ENCODE measurements at regions not wholly inside any gene's neighbourhood (a gene's known extent, or its start where the extent isn't known, plus 50 kb on each side); places are given as distances from the start of the nearest gene placed in this dataset.
"Not testable (repeated sequence)": the region's sequence is repeated elsewhere in the genome, so short reads cannot be mapped to it uniquely, and the experiment has no call there.

DNA sequence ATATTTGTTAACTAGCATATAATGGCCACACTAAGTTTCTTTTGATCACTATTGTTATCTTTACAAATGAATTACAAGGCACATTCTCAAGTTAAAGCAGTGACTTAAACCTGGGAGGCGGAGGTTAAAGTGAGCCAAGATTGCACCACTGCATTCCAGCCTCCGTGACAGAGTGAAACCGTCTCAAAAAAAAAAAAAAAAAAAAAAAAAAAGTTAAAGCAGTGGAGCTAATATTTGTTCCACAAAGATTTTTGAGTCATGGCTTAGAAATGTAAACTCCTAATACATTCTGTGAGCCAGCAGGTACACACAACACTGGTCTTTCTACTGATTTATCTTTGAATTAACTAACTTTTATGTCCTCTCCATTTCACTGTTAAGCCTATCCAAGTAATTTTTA, 221.7 kb upstream of the HTR1E start:
- DNase-seq, result no peak
- H3K27me3 ChIP-seq, result no peaks in the 10 kb centered on the region
- H3K9me3 ChIP-seq, result no peaks in the 10 kb centered on the region
- no peaks in the 10 kb centered on the region for H3K4me1 ChIP-seq
- no peak overlapping the region for H3K4me3 ChIP-seq
- intact Hi-C loops (cut with DNase I), result no loop called here
- TF ChIP-seq, protein P1, sequence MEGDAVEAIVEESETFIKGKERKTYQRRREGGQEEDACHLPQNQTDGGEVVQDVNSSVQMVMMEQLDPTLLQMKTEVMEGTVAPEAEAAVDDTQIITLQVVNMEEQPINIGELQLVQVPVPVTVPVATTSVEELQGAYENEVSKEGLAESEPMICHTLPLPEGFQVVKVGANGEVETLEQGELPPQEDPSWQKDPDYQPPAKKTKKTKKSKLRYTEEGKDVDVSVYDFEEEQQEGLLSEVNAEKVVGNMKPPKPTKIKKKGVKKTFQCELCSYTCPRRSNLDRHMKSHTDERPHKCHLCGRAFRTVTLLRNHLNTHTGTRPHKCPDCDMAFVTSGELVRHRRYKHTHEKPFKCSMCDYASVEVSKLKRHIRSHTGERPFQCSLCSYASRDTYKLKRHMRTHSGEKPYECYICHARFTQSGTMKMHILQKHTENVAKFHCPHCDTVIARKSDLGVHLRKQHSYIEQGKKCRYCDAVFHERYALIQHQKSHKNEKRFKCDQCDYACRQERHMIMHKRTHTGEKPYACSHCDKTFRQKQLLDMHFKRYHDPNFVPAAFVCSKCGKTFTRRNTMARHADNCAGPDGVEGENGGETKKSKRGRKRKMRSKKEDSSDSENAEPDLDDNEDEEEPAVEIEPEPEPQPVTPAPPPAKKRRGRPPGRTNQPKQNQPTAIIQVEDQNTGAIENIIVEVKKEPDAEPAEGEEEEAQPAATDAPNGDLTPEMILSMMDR (IDR thresholded peaks at IDR 0.05), result no peak
- H3K27ac ChIP-seq, result no peak overlapping the region
- peak; percentile 26 for ATAC-seq
- no peaks in the 10 kb centered on the region for H3K36me3 ChIP-seq

DNA sequence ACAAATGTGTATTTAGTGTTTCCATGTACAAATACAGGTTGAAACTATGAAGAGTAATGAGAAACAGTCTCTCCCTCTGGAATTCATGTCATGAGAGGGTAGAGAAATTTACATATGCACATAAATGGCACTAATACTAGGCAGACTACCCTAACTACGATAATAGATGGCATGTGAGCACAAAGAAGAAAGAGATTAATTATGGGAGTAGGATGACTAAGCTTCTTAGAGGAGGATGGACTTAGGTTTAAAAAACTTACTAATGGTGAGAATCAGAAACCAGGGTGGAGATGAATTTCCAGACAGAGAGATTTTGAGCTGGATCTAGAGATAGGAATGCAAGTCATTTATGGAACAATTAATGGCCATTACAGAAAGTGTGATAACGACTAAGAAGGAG, 225.3 kb upstream of the HTR1E start:
- ATAC-seq (no peak), DNase-seq (no peak)
- no peak overlapping the region for H3K27ac ChIP-seq
- H3K27me3 ChIP-seq, result no peaks in the 10 kb centered on the region
- no peak overlapping the region for H3K4me3 ChIP-seq
- H3K4me1 ChIP-seq, result no peaks in the 10 kb centered on the region
- TF ChIP-seq, protein P1 (IDR thresholded peaks at IDR 0.05), result no peak
- intact Hi-C loops (cut with DNase I), result no loop called here
- H3K36me3 ChIP-seq, result no peaks in the 10 kb centered on the region
- H3K9me3 ChIP-seq, result no peaks in the 10 kb centered on the region

DNA sequence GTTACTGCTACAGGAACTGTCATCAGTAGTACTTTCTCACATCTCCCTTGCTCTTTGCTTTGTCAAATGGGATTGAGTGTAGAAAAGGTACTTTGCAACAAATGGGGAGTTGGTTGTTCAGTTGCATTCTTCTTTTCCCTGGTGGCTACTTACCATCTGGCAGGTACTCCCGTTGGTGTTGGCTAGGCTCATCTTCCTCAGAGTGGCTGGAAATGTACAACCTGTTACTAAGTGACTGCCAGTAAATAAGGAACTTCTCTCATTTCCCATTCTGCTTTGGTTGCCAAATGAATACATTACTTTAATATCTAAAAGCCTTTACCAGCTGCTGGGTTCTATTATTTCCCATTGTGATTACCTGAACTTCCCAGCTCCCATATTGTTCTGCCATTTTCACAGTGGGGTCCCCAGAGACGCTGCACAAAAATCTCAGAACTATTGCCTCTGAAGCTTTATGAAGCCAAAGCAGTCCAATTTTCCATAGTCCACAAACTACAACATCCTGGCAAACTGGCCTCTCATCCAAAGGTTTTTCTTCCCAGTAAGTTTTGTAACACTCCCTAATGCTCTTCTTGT, 229.7 kb upstream of the HTR1E start:
- Histone ChIP-seq H3K9me3 (no peaks in the 10 kb centered on the region), H3K4me3 (no peak overlapping the region), H3K27me3 (no peaks in the 10 kb centered on the region), H3K36me3 (no peaks in the 10 kb centered on the region), H3K4me1 (no peaks in the 10 kb centered on the region), H3K27ac (no peak overlapping the region)
- intact Hi-C loops (cut with DNase I), result no loop called here
- TF ChIP-seq, protein P1 (IDR thresholded peaks at IDR 0.05), result no peak
- DNase-seq (no peak), ATAC-seq (no peak)

DNA sequence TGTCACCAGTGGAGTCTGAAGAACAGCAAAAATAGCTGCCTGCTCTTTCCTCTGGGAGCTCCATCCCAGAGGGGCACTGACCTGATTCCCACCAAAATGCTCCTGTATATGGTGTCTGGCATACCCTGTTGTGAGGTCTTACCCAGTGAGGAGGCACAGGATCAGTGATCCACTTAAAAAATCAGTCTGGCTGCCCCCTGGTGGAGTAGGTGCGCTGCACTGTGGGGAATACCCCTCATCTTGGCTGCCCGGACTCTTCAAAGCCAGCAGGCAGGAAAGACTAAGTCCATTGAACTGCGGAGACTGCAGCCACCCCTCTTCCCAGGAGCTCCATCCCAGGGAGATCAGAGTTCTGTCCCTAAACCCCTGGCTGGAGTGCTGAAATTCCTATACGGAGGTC, 230.9 kb upstream of the HTR1E start:
- intact Hi-C loops (cut with DNase I), result no loop called here
- ATAC-seq, result no peak
- no peak overlapping the region for H3K27ac ChIP-seq
- H3K9me3 ChIP-seq, result no peaks in the 10 kb centered on the region
- H3K4me3 ChIP-seq, result no peak overlapping the region
- no peaks in the 10 kb centered on the region for H3K27me3 ChIP-seq
- no peaks in the 10 kb centered on the region for H3K4me1 ChIP-seq
- TF ChIP-seq, protein P1 (IDR thresholded peaks at IDR 0.05), result no peak
- H3K36me3 ChIP-seq, result no peaks in the 10 kb centered on the region
- DNase-seq, result no peak

DNA sequence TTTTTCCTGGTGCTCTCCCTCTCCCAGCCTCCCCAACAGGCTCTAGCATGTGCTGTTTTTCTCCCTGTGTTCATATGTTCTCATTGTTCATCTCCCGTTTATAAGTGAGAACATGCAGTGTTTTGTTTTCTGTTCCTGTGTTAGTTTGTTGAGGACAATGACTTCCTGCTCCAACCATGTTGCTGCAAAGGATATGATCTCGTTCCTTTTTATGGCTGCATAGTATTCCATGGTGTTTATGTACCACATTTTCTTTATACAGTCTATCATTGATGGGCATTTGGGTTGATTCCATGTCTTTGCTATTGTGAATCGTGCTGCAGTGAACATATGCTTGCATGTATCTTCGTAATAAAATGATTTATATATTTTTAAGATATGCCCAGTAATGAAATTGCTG, 236.1 kb upstream of the HTR1E start:
- H3K9me3 ChIP-seq; H3K27ac ChIP-seq; H3K27me3 ChIP-seq; H3K4me3 ChIP-seq; intact Hi-C loops (cut with DNase I); H3K4me1 ChIP-seq; ATAC-seq; DNase-seq; H3K36me3 ChIP-seq: not testable (repeated sequence)

DNA sequence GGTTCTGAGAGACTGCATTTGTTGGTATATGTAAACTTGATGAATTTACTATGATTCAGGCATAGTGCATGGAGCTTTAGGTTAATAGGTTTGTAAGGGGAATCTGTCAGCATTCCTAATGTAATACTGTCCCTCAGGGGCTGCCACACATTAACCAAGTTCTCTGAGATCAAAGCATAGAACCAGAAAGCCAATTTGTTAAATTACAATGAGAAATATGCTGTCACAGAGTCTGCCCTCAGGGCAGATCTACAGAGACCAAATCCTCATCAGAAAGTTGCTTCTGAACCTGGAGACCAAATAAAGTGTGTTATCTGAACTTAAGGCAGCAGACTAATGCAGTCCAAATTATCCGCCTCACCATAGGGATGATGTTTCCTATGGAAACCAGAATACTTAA, 250.8 kb upstream of the HTR1E start:
- no peaks in the 10 kb centered on the region for H3K4me1 ChIP-seq
- TF ChIP-seq, protein P1 (IDR thresholded peaks at IDR 0.05), result no peak
- intact Hi-C loops (cut with DNase I), result no loop called here
- no peak for ATAC-seq
- H3K27ac ChIP-seq, result no peak overlapping the region
- H3K9me3 ChIP-seq, result no peaks in the 10 kb centered on the region
- no peaks in the 10 kb centered on the region for H3K27me3 ChIP-seq
- no peaks in the 10 kb centered on the region for H3K36me3 ChIP-seq
- DNase-seq, result no peak
- no peak overlapping the region for H3K4me3 ChIP-seq
